Loucy (cell line): ENCODE measurements at regions not wholly inside any gene's neighbourhood (a gene's known extent, or its start where the extent isn't known, plus 50 kb on each side); places are given as distances from the start of the nearest gene placed in this dataset.
"Not testable (repeated sequence)": the region's sequence is repeated elsewhere in the genome, so short reads cannot be mapped to it uniquely, and the experiment has no call there.

Experiments used
- H2AFZ ChIP-seq: fragments of 200-600 bp; sonication (generic); 2 replicates; pipeline ENCODE4 v1.6.0; 2016; ENCODE audit warnings: antibody characterized with exemption, mild to moderate bottlenecking, low read length, moderate library complexity
- H3F3A ChIP-seq: fragments of 200-600 bp; 2 replicates; pipeline ENCODE4 v1.6.0; 2016; ENCODE audit warnings: antibody characterized with exemption, low read depth, mild to moderate bottlenecking
- H3K27me3 ChIP-seq: fragments of 200-600 bp; sonication (generic); 2 replicates; pipeline ENCODE4 v1.6.1; 2014; ENCODE audit warnings: low read length, mild to moderate bottlenecking; ENCODE audit not compliant: insufficient read depth, poor library complexity, severe bottlenecking
- H3K36me3 ChIP-seq: fragments of 200-600 bp; sonication (generic); 2 replicates; pipeline ENCODE4 v1.6.1; 2016; ENCODE audit warnings: low read length; ENCODE audit not compliant: insufficient read depth
- H3K4me1 ChIP-seq: fragments of 200-600 bp; sonication (generic); 2 replicates; pipeline ENCODE4 v1.5.1; 2014; ENCODE audit warnings: low read length, mild to moderate bottlenecking; ENCODE audit not compliant: insufficient read depth, poor library complexity, severe bottlenecking
- H3K4me2 ChIP-seq: fragments of 200-600 bp; sonication (generic); 2 replicates; pipeline ENCODE4 v1.6.0; 2014; ENCODE audit warnings: antibody characterized with exemption, low read length, low read depth, mild to moderate bottlenecking; ENCODE audit not compliant: poor library complexity, severe bottlenecking
- H3K4me3 ChIP-seq: fragments of 200-600 bp; sonication (generic); 2 replicates; pipeline ENCODE4 v1.5.1; 2014; ENCODE audit warnings: low read length, mild to moderate bottlenecking, mixed read lengths; ENCODE audit not compliant: poor library complexity, severe bottlenecking
- H3K79me2 ChIP-seq: fragments of 200-600 bp; sonication (generic); 2 replicates; pipeline ENCODE4 v1.6.1; 2014; ENCODE audit warnings: low read length; ENCODE audit not compliant: insufficient read depth
- H3K9ac ChIP-seq: fragments of 200-600 bp; sonication (generic); 2 replicates; pipeline ENCODE4 v1.6.0; 2014; ENCODE audit warnings: mild to moderate bottlenecking, low read depth, low read length, moderate library complexity; ENCODE audit not compliant: poor library complexity, severe bottlenecking
- H3K9me2 ChIP-seq: fragments of 200-600 bp; sonication (generic); replicated peaks from 2 replicates; pipeline ENCODE4 v1.6.1; 2016; ENCODE audit warnings: low read depth, low read length, mixed read lengths
- H3K9me3 ChIP-seq: fragments of 200-600 bp; sonication (generic); 2 replicates; pipeline ENCODE4 v1.6.1; 2014; ENCODE audit warnings: mild to moderate bottlenecking, antibody characterized with exemption, low read length, low read depth; ENCODE audit not compliant: insufficient read depth
- H4K20me1 ChIP-seq: fragments of 200-600 bp; sonication (generic); 2 replicates; pipeline ENCODE4 v1.6.0; 2014; ENCODE audit warnings: antibody characterized with exemption, low read length, mild to moderate bottlenecking; ENCODE audit not compliant: insufficient read depth, poor library complexity, severe bottlenecking

GRCh38 chr15:31718625-31719024 lies 311.7 kb upstream of the CHRNA7 start:
- not testable (repeated sequence) for H3K4me3 ChIP-seq, H4K20me1 ChIP-seq, H3K9me2 ChIP-seq, H2AFZ ChIP-seq, H3K4me1 ChIP-seq, H3K79me2 ChIP-seq, H3K9ac ChIP-seq, H3K9me3 ChIP-seq, H3K36me3 ChIP-seq, H3K4me2 ChIP-seq, H3K27me3 ChIP-seq, H3F3A ChIP-seq

GRCh38 chr15:31719396-31720022 lies 310.8 kb upstream of the CHRNA7 start:
- not testable (repeated sequence) for H4K20me1 ChIP-seq, H3K4me2 ChIP-seq, H2AFZ ChIP-seq, H3K4me3 ChIP-seq, H3K4me1 ChIP-seq, H3F3A ChIP-seq, H3K9me2 ChIP-seq, H3K9ac ChIP-seq, H3K79me2 ChIP-seq, H3K9me3 ChIP-seq, H3K27me3 ChIP-seq, H3K36me3 ChIP-seq

- H3K79me2 ChIP-seq, H2AFZ ChIP-seq, H3K4me1 ChIP-seq, H3K36me3 ChIP-seq, H3K4me3 ChIP-seq, H3F3A ChIP-seq, H3K9ac ChIP-seq, H4K20me1 ChIP-seq, H3K9me3 ChIP-seq, H3K9me2 ChIP-seq, H3K4me2 ChIP-seq, H3K27me3 ChIP-seq: not testable (repeated sequence)
Measured at GRCh38 chr15:31723019-31723418, 307.3 kb upstream of the CHRNA7 start.

- not testable (repeated sequence) for H4K20me1 ChIP-seq, H2AFZ ChIP-seq, H3K4me3 ChIP-seq, H3F3A ChIP-seq, H3K4me1 ChIP-seq, H3K36me3 ChIP-seq, H3K79me2 ChIP-seq, H3K9me3 ChIP-seq, H3K9me2 ChIP-seq, H3K4me2 ChIP-seq, H3K9ac ChIP-seq, H3K27me3 ChIP-seq
Measured at GRCh38 chr15:31724903-31725302, 305.4 kb upstream of the CHRNA7 start.

- H4K20me1 ChIP-seq, H3K9me3 ChIP-seq, H3K36me3 ChIP-seq, H3K79me2 ChIP-seq, H3K27me3 ChIP-seq, H3K4me1 ChIP-seq, H3K4me2 ChIP-seq, H3K4me3 ChIP-seq, H3F3A ChIP-seq, H3K9me2 ChIP-seq, H3K9ac ChIP-seq, H2AFZ ChIP-seq: not testable (repeated sequence)
Measured at GRCh38 chr15:31725619-31726018, 304.7 kb upstream of the CHRNA7 start.
